D721Med (cell line): ENCODE measurements at regions not wholly inside any gene's neighbourhood (a gene's known extent, or its start where the extent isn't known, plus 50 kb on each side); places are given as distances from the start of the nearest gene placed in this dataset.

Source experiments
- DNase-seq: peaks from one replicate; pipeline ENCODE4 v3.0.0; 2011; ENCODE audit warnings: low spot score; ENCODE audit not compliant: insufficient read length
- FAIRE-seq: peaks from 2 replicates; lab custom pipeline; 2011; peaks lifted over from hg19 to GRCh38; lab: Jason Lieb, UNC
- TF ChIP-seq, protein P1 (sequence below): IDR thresholded peaks from 2 replicates; pipeline ENCODE4 v1.5.1; 2012; ENCODE audit warnings: mild to moderate bottlenecking, control low read depth; ENCODE audit not compliant: insufficient read depth; ENCODE audit errors: missing control alignments

DNA sequence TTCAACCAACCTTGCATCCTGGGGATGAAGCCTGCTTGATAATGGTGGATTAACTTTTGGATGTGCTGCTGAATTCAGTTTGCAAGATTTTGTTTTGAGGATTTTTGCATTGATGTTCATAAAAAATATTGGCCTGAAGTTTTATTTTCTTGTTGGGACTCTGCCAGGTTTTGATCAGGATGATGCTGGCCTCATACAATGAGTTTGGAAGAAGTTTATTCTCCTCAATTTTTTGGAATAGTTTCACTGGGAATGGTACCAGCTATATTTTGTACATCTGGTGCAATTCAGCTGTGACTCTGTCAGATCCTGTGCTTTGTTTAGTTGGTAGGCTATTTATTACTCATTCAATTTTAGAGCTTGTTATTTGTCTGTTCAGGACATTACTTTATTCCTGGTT, 340.3 kb upstream of the TRAM1L1 start:
- DNase-seq (no peak), FAIRE-seq (no peak)
- TF ChIP-seq, protein P1, sequence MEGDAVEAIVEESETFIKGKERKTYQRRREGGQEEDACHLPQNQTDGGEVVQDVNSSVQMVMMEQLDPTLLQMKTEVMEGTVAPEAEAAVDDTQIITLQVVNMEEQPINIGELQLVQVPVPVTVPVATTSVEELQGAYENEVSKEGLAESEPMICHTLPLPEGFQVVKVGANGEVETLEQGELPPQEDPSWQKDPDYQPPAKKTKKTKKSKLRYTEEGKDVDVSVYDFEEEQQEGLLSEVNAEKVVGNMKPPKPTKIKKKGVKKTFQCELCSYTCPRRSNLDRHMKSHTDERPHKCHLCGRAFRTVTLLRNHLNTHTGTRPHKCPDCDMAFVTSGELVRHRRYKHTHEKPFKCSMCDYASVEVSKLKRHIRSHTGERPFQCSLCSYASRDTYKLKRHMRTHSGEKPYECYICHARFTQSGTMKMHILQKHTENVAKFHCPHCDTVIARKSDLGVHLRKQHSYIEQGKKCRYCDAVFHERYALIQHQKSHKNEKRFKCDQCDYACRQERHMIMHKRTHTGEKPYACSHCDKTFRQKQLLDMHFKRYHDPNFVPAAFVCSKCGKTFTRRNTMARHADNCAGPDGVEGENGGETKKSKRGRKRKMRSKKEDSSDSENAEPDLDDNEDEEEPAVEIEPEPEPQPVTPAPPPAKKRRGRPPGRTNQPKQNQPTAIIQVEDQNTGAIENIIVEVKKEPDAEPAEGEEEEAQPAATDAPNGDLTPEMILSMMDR: no peak

DNA sequence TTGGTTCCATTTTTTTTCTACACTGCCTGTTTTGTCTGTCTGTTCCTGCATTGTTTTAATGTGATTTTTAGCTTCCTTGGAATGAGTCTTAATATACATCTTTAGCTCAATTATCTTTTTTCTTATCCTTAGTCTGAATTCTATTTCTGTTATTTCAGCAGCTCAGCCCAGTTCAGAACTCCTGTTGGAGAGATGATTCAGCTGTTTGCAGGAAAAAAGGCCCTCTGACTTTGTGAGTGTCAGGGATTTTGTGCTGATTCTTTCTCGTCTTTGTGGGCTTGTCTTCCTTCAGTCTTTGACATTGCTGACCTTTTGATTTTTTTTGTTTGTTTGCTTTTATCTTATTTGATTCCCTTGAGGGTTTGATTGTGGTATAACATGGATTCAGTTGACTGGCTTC, 343.2 kb upstream of the TRAM1L1 start:
- FAIRE-seq: no peak
- no peak for DNase-seq
- TF ChIP-seq, protein P1: no peak

DNA sequence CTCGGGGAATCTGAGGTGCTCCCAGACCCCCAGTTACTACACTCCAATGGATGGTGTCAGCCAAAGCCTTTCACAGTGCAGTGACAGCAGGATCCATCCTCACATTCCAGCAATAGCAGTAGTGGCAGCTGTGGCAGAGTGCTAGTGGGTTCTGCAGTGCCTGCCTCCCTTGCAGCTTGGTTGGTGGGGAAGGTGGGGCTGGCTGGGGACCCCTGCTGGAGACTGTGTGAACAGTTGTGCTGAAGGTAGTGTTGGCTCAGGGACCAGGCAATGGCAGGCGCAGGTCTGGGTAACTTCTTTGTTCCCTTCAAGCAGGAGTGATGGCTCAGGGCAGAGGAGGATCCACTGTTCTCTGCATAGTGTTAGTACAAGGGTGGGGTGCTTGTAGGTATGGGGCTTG, 343.7 kb upstream of the TRAM1L1 start:
- FAIRE-seq (no peak), DNase-seq (no peak)
- TF ChIP-seq, protein P1: no peak

DNA sequence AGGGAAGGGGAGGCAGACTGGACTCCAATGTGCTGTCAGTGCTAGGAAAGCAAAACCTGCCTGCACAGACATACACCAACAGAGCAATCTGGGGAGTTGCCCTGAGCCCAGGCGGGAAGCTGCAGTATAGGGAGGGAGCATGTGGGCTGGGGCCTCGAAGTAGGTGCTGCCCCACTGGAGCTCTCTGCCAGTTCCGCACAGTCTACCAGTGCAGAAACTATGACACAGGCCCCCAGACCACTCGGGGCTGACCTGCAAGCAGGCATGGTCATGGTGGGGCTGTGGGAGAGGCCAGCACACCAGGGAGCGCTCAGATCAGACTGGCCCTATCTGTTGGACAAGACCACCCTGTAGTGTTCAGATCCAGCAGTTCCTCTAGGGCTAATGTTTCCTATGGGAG, 344.1 kb upstream of the TRAM1L1 start:
- TF ChIP-seq, protein P1: no peak
- DNase-seq (no peak), FAIRE-seq (no peak)

DNA sequence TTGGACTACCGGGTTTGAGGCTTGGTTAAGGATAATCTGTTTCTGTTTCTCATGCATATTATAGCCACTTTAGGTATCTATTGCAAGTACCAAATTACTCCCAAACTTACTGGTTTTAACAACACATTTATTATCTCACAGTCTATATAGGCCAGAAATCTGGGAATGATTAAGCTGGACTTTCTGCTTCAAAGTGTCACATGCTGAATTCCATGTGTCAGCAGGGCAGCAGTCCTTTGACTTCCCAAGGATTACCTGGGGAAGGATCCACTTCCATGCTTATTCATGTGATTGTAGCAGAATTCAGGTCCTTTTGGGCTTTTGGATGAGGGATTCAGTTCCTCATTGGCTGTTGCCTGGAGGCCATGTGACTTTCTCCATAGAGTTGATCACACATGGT, 349.0 kb upstream of the TRAM1L1 start:
- no peak for DNase-seq
- FAIRE-seq: no peak
- TF ChIP-seq, protein P1: no peak

DNA sequence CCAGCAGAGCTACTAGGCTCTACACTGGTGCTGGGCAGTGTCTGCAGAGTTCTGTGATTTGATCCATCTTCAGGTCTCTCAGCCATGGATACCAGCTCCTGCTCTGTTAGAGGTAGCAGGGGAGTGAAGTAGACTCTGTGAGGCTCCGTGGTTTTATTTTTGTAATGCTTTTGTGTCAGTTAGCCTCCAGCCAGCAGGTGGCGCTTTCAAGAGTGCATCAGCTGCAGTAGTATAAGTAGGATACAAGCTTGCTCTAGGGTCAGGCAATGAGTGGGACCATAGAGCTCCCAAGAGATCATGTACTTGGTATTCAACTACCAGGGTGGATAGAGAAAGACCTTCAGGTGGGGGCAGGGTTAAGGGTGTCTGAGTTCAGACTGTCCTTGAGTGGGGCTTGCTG, 362.5 kb upstream of the TRAM1L1 start:
- TF ChIP-seq, protein P1: peak; percentile 16
- no peak for DNase-seq
- no peak for FAIRE-seq

DNA sequence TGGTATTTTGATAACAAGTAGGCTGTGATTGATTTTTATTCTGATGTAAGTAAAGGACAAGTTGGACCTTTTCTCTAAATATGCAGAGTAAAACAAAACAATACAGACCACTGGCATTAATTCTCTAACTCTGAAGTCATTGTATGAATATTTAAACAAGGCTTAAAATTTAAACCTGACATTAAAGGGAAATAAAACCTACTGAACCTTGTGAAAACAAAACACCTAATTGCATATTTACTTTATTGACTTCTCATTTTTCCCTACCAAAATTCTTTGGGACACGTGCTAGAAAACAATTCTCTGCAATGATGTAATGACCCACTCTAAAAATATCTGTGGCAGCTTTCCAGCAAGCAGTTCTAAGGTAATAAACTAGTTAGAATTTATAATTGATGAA, 369.7 kb upstream of the TRAM1L1 start:
- TF ChIP-seq, protein P1: no peak
- DNase-seq (no peak), FAIRE-seq (no peak)
